ENCODE measurements at regions not wholly inside any gene's neighbourhood (a gene's known extent, or its start where the extent isn't known, plus 50 kb on each side); places are given as distances from the start of the nearest gene placed in this dataset.

DNA sequence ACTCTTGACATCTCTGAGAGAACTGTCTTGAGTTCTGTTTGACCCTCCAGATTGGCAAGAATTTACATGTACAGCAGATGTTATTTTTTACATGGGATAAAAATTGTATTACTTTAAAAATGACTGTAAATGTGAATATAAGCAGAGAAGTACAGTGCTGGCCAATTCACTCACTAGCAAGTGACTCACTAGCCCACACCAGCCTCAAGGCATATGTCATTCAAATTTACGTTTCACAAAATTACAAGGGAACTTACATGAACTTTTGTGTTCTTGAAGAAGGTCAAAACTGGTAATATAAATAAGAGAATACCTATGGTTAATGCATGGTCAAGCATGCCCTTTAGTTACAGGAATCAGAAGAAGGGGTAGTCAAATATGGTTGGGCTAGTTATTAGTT, 54.0 kb upstream of the HMGCLL1 start:
- TF ChIP-seq, protein P1, sequence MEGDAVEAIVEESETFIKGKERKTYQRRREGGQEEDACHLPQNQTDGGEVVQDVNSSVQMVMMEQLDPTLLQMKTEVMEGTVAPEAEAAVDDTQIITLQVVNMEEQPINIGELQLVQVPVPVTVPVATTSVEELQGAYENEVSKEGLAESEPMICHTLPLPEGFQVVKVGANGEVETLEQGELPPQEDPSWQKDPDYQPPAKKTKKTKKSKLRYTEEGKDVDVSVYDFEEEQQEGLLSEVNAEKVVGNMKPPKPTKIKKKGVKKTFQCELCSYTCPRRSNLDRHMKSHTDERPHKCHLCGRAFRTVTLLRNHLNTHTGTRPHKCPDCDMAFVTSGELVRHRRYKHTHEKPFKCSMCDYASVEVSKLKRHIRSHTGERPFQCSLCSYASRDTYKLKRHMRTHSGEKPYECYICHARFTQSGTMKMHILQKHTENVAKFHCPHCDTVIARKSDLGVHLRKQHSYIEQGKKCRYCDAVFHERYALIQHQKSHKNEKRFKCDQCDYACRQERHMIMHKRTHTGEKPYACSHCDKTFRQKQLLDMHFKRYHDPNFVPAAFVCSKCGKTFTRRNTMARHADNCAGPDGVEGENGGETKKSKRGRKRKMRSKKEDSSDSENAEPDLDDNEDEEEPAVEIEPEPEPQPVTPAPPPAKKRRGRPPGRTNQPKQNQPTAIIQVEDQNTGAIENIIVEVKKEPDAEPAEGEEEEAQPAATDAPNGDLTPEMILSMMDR (IDR thresholded peaks at IDR 0.05) = no peak
- DNase-seq (no peak), ATAC-seq (no peak)
- Histone ChIP-seq H3K27ac (no peak overlapping the region), H3K4me1 (no peaks in the 10 kb centered on the region), H3K36me3 (no peaks in the 10 kb centered on the region), H3K4me3 (no peak overlapping the region), H3K27me3 (no peaks in the 10 kb centered on the region), H3K9me3 (peaks cover 0 to 2% of the 10 kb centered on the region in 2 donors)
- intact Hi-C loops (cut with DNase I) = no loop called here

Measured in left lung (tissue), 4 donors.